Stimulated activated CD4-positive, alpha-beta T cell treated with anti-CD3 and anti-CD28 coated beads, Interleukin-4, amount 100 ng/mL, for 4 hours (primary cell): ENCODE measurements at regions not wholly inside any gene's neighbourhood (a gene's known extent, or its start where the extent isn't known, plus 50 kb on each side); places are given as distances from the start of the nearest gene placed in this dataset.
"Not testable (repeated sequence)": the region's sequence is repeated elsewhere in the genome, so short reads cannot be mapped to it uniquely, and the experiment has no call there.

ENCODE experiments used
- DNase-seq, 2 experiments: peaks; one replicate each; pipeline ENCODE4 v3.0.0-alpha.2; 2020

DNA sequence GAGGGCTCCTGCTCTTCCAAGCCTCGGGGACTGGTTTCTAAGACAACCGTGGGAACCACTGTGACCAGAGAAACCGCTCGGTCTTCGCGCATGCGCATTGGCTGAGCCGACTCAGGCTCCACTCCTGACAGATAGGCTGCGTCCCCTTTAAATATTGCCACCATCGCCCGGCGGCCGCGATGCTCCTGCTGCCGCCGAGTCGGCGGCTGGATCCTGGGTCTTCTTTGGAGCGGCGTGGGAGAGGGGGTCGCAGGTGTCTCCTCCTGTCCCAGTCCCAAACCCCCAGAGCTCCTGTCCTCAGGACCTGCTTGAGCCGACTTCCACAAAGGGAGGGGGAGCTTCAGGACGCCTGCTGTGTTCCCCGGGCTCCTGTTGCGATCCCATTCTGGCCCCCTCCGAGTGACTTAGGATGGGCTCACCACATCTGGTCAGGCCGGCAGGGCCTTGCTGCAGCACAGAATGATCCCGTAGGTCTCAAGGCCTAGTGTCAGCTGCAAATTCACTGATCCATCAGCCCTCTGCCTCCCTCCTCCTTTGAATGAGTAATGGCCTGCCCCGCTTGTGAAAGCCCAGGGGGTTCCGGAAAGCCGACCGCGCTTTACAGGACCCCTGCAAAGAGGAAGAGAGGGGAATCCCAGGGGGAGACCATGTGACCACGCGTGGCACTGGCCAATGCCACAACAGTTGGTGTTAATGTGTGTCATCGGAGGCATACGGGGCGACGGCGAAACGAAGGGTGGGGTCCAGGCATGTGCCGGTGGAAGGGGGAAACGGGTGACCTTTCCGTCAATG is 683.2 kb upstream of the TPTE start:
- no peak for DNase-seq

DNA sequence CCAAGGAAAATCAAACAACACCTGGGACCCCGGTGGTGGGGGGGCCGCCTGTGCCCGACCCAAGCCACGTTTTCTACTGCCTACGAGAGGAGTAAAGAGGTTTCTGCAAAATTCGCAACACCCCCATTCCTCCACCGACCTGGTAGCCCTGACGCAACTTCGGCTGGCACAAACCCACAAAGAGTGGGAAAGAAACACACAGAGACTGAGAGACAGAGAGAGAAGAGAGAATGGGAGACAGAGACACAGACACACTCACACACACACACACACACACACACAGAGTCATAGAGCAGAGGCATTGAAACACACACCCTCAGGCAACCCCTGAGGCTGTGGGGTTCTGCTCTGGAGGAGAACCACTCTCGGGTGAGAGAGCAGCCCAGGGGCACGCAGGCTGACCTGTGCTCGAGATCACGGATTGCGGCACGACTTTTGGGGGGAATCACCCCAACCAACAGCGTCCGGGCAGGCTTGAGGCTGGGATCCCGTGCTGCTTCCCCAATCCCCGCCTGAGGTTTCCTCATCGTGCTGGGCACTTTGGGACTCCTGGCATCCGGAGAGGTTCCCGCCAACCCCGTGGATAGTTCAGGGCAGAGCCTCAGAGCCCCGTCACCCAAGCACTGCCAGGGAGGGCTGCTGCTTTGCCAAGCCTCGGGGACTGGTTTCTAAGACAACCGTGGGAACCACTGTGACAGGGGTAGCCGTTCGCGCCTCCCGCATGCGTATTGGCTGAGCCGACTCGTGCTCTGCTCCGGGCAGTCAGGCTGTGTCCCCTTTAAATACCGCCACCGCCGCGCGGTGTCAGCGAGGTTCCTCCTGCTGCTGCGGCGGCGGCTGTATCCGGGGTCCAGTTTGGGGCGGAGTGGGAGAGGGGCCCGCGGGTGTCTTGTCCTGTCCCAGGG is 682.4 kb upstream of the TPTE start:
- no peak for DNase-seq

DNA sequence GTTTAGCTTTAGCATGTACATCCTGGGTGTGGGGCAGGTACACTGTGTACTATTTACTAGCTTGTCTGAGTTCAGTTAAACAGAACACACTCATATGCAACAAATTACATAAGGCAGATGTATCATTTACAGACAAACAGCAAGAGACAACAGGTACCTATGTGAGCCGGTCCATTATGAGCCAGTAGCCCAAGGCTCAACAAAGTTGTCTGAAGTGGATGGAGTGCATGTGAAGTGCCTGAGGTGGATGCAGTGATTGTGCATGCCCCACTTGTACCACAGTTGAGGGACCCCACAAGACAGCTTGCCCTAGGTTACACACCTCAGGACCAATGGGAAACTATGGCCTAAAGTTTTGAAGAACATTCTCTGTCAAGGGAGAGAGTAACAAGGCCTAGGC is 677.3 kb upstream of the TPTE start:
- DNase-seq: not testable (repeated sequence)

DNA sequence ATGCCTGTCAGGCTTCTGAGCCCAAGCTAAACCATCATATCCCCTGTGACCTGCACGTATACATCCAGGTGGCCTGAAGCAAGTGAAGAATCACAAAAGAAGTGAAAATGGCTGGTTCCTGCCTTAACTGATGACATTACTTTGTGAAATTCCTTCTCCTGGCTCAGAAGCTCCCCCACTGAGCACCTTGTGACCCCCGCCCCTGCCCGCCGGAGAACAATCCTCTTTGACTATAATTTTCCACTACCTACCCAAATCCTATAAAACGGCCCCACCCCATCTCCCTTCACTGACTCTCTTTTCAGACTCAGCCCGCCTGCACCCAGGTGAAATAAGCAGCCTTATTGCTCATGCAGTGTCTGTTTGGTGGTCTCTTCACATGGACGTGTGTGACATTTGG is 673.9 kb upstream of the TPTE start:
- DNase-seq: not testable (repeated sequence)

DNA sequence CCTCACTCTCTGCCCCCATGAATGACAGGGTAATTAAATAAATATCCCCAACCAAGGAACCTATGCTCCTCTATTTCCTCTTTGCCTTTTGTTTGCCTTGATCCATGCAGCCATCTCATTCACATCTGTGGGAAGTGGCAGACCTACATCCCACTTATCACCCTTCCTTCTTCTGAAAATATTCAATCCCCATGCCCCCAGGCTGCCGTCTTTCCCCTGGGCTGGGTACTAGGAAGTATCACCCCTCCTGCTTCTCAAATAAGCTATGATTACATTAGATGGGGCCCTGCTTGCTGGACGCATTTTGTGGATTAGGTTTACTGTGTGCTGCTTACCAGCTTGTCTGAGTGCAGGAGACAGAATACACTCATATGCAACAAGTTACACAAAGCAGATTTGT is 670.2 kb upstream of the TPTE start:
- not testable (repeated sequence) for DNase-seq

DNA sequence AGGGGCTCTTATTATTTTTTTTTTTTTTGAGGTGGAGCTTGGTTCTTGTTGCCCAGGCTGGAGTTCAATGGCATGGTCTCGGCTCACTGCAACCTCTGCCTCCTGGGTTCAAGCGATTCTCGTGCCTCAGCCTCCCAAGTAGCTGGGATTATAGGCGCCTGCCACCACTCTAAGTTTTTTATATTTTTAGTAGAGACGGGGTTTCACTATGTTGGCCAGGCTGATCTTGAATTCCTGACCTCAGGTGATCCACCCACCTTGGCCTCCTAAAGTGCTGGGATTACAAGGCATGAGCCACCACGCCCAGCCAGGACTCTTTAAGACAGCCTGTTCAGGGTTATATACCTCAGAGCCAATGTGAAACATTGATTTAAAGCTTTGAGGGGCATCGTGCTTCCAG is 669.7 kb upstream of the TPTE start:
- not testable (repeated sequence) for DNase-seq

DNA sequence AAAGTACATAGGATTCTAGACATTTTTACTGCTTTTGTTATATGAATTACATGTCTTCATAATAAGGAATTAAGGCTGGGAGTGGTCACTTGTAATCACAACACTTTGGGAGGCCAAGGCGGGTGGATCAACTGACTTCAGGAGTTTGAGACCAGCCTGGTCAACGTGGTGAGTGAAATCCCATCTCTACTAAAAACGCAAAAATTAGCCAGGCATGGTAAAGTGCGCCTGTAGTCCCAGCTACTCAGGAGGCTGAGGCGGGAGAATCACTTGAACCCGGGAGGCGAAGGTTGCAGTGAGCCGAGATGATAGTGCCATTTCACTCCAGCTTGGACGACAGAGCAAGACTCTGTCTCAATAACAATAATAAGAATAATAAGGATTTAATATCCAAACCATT is 663.8 kb upstream of the TPTE start:
- not testable (repeated sequence) for DNase-seq

DNA sequence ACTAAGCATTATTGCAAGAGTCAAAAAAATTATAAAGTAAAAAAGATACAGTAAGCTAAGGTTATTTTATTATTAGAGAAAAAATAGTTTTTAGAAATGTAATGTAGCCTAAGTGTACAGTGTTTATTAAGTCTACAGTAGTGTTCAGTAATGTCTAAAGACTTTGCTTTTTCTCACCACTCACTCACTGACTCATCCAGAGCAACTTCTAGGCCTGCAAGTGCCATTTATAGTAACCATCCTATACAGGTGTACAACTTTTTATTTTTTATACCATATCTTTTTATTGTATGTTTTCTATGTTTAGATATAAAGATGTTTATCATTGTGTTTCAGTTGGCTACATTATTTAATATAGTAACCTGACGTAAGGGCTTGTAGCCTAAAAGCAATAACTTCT is 661.5 kb upstream of the TPTE start:
- not testable (repeated sequence) for DNase-seq

DNA sequence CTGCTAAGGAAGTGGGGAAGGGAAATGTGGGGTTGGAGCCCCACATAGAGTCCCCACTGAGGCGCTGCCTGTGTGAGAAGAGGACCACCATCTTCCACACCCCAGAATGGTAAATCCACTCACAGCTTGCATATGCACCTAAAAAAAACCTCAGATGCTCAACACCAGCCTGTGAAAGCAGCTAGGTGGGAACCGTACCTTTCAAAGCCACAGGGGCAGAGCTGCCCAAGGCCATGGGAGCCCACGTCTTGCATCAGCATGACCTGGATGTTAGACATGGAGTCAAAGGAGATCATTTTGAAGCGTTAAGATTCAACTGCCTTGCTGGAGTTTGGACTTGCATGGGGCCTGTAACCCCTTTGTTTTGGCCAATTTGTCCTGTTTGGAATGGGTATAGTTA is 658.9 kb upstream of the TPTE start:
- DNase-seq: not testable (repeated sequence)

DNA sequence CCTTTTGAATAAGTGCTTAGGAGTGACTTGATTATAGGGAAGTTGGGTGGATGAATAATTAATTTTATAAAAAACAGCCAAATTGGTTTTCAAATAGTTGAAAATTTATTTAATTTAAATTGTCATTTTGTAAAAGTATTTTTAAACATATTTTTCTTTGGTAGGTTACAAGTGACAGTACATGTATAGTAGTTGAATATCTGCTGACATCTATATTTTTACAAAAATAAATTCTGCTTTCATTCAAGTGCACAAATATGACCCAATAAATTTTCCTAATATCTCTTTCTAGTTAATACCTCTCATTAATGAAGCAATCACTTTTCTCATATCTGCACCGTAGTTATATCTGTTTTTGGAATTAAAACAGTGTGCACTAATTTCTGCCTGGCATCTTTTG is 653.6 kb upstream of the TPTE start:
- DNase-seq: not testable (repeated sequence)

DNA sequence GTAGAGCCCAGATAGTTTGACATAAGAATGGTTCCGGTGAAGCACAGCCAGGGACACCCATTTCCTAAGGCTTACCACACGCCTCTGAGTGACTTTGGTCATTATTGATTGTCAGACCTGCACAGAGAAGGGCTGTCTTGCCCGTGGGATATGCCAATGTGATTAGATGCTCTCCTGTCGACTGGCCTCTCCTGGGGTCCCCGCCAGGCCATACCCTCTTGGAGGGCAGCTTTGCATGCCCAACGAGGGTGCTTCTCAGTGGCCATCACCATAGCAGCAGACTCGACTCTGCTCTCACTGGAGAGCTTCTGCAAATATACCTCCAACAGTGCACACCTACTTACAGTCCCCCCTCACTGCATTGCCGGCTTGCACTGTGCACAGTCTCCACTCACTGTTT is 648.3 kb upstream of the TPTE start:
- not testable (repeated sequence) for DNase-seq

DNA sequence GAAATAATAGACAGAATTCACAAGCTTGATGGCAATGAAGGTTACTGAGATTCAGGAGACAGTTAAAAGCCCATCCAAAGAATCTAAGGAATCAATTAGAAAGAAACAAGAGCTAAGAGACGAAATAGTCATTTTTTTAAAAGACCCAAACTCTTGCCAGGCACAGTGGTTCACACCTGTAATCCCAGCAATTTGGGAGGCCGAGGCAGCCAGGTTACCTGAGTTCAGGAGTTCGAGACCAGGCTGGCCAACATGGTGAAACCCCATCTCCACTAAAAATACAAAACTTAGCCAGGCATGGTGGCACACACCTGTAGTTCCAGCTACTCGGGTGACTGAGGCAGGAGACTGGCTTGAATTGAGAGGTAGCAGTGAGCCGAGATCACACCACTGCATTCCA is 647.2 kb upstream of the TPTE start:
- not testable (repeated sequence) for DNase-seq

DNA sequence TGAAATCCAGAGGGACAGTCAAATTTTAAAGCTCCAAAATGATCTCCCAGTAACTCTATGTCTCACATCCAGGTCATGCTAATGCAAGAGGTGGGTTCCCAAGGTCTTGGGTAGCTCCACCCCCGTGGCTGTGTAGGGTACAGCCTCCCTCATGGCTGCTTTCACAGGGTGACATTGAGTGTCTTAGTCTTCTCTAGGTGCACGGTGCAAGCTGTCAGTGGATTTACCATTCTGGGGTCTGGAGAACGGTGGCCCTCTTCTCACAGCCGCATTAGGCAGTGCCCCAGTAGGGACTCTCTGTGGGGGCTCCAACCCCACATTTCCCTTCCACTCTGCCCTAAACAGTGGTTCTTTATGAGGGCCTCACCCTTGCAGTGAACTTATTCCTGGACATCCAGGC is 640.0 kb upstream of the TPTE start:
- not testable (repeated sequence) for DNase-seq

DNA sequence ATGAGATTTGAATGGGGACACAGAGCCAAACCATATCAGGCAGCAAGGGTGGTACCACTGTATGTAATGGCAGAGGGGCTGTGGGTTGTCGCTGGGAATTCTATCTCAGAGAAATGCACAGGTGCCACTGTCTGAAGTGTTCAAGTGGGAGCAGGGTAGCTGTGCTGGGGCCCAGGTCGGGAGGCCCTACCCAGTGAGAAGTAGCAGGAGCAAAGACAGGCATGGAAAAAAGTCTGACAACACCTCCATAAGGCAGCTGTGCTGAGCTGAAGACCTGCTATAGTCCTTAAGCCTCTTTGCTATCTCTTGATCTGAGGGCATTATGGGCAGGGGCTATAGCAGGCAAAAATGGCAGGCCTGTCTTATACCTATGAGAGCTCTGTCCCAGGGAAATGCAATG is 638.3 kb upstream of the TPTE start:
- not testable (repeated sequence) for DNase-seq

DNA sequence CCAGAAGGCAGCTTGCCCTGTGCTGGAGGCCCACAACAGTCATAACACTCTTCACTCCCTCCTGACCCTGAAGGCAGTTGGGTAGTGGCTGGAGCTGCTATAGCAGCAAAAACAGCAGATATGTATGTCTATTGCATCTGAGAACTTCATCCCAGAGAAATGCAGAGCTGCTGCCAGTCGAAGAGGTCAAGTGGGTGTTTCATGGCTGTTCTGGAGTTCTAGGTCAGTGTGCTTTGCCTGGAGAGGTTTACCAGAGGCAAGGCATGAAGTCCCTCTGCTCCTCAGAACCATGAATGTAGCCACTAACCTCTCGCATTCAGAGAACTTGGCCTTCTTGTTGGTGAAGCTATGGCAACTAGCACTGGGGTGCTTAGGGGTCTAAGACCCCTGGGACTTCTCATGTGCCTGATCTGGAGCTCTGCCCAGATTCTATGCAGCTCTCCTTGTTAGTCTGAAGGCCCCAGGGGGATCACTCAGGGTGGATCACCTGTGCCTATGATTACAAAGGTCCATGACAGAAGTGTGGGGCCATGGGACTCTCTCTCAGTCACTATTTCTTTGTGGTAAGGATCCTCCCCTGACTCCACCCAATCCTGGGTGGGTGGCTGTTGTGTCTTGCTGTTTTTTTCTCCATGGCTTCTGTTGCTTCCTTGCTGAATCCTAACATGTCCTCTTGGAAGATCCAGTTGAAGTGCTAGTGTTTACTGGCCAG is 637.7 kb upstream of the TPTE start:
- not testable (repeated sequence) for DNase-seq

DNA sequence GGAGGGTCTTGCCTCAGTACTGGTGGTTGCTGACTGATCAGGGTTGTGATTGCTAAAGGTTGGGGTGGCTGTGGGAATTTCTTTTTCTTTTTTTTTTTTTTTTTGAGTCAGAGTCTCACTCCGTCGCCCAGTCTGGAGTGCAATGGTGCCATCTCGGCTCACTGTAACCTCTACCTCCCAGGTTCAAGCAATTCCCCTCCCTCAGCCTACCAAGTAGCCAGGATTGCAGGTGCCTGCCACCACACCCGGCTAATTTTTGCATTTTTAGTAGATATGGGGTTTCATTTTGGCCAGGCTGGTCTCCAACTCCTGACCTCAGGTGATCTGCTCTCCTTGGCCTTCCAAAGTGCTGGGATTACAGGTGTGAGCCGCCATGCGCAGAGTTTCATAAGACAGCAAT is 632.9 kb upstream of the TPTE start:
- DNase-seq: not testable (repeated sequence)

DNA sequence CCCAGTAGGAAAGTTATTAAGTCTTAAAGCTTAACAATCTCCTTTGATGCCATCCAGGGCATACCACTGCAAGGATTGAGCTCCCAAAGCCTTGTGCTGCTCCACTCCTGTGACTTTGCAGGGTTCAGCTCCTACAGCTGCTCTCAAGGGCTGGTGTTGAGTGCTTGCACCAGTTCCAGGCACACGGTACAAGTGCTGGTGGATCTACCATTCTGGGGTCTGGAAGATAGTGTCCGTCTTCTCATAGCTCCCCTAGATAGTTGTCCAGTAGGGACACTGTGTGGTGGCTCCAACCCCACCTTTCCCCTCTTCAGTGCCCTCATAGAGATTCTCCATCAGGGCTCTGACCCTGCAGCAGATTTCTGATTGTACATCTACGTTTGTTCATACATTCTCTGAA is 617.8 kb upstream of the TPTE start:
- not testable (repeated sequence) for DNase-seq

DNA sequence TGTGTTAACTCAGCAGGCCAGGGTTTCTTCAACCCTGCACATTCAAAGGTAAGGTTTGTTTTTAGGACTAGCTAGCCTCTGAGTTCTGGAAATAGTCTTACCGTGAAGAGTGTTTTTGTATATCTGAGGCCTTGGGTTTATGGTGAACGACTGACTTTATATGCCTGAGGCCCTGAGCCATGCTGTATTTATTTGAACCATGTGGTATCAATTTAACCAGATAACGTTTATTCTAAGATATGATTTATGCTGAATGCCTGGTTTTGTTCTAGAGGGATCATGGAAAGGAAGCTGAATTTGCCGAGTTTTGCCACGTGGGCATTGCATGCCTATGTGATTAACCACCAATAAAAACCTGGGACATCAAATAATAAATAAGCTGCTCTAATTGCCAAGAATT is 607.2 kb upstream of the TPTE start:
- DNase-seq: not testable (repeated sequence)

DNA sequence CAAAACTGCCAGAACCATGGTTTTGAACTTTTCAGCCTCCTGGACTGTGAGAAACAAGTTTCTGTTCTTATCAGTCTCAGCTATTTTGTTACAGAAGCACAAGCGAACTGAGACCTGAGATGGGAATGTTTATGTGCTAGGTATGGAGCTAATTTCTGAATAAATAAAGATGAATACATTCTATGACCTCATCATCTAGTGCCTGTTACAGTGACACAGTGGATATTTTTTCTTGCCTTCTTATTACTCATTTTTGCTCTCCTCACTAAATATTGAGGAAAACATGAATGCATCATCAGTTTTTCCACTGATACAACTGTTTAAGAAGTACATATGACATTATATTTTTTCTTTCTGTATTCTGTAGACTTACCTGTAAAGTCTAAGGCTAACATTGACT is 601.9 kb upstream of the TPTE start:
- DNase-seq: not testable (repeated sequence)

DNA sequence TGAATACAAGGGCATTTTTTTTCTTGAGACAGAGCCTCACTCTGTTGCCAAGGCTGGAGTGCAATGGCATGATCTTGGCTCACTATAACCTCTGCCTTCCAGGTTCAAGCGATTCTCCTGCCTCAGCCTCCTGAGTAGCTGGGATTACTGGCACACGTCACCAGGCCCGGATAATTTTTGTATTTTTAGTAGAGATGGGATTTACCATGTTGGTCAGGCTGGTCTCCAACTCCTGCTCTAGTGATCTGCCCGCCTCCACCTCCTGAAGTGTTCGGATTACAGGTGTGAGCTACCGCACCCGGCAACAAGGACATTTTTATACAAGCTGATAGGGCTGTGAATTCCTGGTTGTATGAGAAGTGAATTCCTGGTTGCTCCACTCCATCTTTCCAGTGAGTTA is 577.7 kb upstream of the TPTE start:
- not testable (repeated sequence) for DNase-seq

DNA sequence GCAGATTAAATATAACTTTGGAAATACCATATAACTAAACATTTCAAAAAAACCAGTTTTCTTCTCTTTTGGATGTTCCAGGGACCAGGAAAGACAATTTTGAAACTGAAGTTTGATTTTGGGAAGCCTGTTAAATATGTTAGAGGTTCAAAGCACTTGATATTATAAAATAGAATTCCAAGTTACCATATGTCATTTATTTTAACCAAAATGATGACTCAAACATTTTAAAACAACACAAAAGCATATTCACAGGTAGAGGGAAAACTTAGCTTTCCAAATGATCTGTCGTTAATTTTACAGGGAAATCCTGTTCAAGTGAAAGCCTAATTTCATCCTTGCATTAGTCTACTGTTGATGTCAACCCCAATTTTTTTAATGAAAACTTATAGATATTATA is 575.3 kb upstream of the TPTE start:
- not testable (repeated sequence) for DNase-seq

DNA sequence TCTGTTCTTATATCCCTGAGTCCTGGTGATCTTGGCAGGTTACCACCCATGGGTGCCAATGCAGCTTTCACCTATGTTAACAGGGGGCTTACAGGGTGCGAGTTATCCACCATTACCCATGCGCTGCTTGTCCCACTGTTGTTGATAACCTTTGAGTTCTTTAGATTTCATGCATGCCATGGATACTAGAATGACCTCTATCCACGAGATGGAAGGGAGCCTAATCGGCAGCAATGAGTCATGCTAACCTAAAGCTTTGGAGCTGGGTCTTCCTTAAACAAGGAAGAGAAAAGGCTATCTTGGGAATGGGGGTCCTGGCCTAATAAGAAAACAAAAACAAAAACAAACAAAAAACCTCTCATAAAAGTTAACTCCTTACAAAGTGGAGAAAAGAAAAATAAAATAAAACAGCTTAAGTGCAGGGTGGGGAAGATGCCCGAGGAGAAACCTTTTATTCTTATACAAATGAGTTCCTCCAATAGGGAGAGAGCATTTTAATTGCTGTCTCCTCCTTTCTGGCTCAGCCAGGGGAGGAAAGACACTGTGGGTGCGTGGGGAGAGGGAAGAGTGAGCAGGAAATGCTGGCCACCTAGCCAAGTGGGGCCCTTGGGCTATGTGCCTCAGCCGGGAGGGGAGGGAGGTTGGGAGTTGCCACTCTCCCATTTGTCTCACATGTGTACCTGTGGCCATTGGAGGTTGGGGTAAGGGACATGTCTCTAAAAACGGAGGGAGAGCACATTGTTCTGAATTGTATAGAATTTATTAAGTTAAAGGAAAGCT is 571.7 kb upstream of the TPTE start:
- DNase-seq: not testable (repeated sequence)
